ENCODE measurements at regions not wholly inside any gene's neighbourhood (a gene's known extent, or its start where the extent isn't known, plus 50 kb on each side); places are given as distances from the start of the nearest gene placed in this dataset.

DNA sequence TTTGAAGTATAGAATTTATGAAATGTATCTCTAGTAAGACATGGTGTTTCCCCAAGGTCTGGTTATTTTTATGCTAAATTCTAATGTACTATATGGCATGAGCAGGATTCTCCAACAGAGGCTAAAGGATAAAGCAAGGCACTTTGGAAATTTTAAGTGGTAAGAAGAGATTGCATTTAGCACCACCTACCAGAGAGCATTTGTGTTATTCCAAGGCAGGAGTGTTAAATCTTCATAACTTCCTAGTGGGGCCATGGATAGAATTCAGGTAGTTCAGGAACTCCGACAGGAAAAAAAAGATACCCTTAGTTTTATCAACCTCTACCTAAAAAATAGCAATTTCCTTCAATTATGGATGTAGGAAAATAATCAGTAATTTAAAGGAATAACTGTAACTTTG lies 497.4 kb upstream of the CRIM1 start:
- TF ChIP-seq, protein P1, sequence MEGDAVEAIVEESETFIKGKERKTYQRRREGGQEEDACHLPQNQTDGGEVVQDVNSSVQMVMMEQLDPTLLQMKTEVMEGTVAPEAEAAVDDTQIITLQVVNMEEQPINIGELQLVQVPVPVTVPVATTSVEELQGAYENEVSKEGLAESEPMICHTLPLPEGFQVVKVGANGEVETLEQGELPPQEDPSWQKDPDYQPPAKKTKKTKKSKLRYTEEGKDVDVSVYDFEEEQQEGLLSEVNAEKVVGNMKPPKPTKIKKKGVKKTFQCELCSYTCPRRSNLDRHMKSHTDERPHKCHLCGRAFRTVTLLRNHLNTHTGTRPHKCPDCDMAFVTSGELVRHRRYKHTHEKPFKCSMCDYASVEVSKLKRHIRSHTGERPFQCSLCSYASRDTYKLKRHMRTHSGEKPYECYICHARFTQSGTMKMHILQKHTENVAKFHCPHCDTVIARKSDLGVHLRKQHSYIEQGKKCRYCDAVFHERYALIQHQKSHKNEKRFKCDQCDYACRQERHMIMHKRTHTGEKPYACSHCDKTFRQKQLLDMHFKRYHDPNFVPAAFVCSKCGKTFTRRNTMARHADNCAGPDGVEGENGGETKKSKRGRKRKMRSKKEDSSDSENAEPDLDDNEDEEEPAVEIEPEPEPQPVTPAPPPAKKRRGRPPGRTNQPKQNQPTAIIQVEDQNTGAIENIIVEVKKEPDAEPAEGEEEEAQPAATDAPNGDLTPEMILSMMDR (IDR thresholded peaks at IDR 0.05; ENCODE audit: insufficient read depth, low read length) = no peak
- TF ChIP-seq POLR2AphosphoS5 (IDR thresholded peaks at IDR 0.05; ENCODE audit: low read depth) = no peak
- no peak for TF ChIP-seq SPI1 (IDR thresholded peaks at IDR 0.05; ENCODE audit: borderline replicate concordance, low read depth)
- TF ChIP-seq GABPA (IDR thresholded peaks at IDR 0.05; ENCODE audit: low read depth) = no peak
- no peak for TF ChIP-seq REST (IDR thresholded peaks at IDR 0.05; ENCODE audit: insufficient replicate concordance, low read depth)
- DNase-seq (ENCODE audit: low read depth in 1 of 2, low spot score in 1 of 2) = no peak
- H3K27me3 ChIP-seq (ENCODE audit: insufficient read depth, poor library complexity, severe bottlenecking) = no peaks in the 10 kb centered on the region
- no peak overlapping the region for H3K4me3 ChIP-seq (replicated peaks; ENCODE audit: insufficient read depth, low read length)
- H3K27ac ChIP-seq (replicated peaks) = no peak overlapping the region

DNA sequence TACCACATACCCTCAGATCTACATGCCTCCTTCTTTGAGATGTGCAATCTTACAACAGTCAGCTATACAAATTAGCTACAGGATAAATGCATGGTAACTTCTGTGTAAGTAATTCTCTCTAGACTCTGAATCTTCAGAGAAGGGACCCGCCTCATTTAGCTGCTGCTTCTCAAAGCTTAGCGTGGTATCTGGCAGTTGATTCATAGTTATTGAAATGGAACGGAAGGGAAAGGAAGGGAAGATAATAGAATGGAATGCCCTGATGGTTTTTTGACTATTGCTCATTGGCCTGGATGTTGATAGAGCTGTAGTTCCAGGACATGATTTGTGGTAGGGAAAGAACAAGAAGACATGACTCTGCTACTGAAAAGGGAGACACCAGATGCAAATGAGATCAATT lies 498.1 kb upstream of the CRIM1 start:
- no peak overlapping the region for H3K27ac ChIP-seq (replicated peaks)
- H3K27me3 ChIP-seq (ENCODE audit: insufficient read depth, poor library complexity, severe bottlenecking) = no peaks in the 10 kb centered on the region
- TF ChIP-seq GABPA (IDR thresholded peaks at IDR 0.05; ENCODE audit: low read depth) = no peak
- TF ChIP-seq POLR2AphosphoS5 (IDR thresholded peaks at IDR 0.05; ENCODE audit: low read depth) = no peak
- no peak for TF ChIP-seq SPI1 (IDR thresholded peaks at IDR 0.05; ENCODE audit: borderline replicate concordance, low read depth)
- TF ChIP-seq REST (IDR thresholded peaks at IDR 0.05; ENCODE audit: insufficient replicate concordance, low read depth) = no peak
- TF ChIP-seq, protein P1 (IDR thresholded peaks at IDR 0.05; ENCODE audit: insufficient read depth, low read length) = no peak
- no peak for DNase-seq (ENCODE audit: low read depth in 1 of 2, low spot score in 1 of 2)
- no peak overlapping the region for H3K4me3 ChIP-seq (replicated peaks; ENCODE audit: insufficient read depth, low read length)

GRCh38 chr2:35831385-35831784 lies 524.2 kb upstream of the CRIM1 start:
- DNase-seq (ENCODE audit: low read depth in 1 of 2, low spot score in 1 of 2) = no peak
- Histone ChIP-seq H3K4me3 (replicated peaks; ENCODE audit: insufficient read depth, low read length) (no peak overlapping the region), H3K27me3 (ENCODE audit: insufficient read depth, poor library complexity, severe bottlenecking) (no peaks in the 10 kb centered on the region), H3K27ac (replicated peaks) (no peak overlapping the region)
- TF ChIP-seq GABPA (IDR thresholded peaks at IDR 0.05; ENCODE audit: low read depth) (no peak), SPI1 (IDR thresholded peaks at IDR 0.05; ENCODE audit: borderline replicate concordance, low read depth) (no peak), REST (IDR thresholded peaks at IDR 0.05; ENCODE audit: insufficient replicate concordance, low read depth) (no peak), POLR2AphosphoS5 (IDR thresholded peaks at IDR 0.05; ENCODE audit: low read depth) (no peak)
- TF ChIP-seq, protein P1 (IDR thresholded peaks at IDR 0.05; ENCODE audit: insufficient read depth, low read length) = no peak

Measured in HL-60 (cell line).